WTC11 (cell line): ENCODE measurements at regions not wholly inside any gene's neighbourhood (a gene's known extent, or its start where the extent isn't known, plus 50 kb on each side); places are given as distances from the start of the nearest gene placed in this dataset.

Experiments
- ATAC-seq: fragments of 200-7000 bp; cut with Tn5 transposase; 2 replicates; pipeline ENCODE4 v1.10.0; 2021; ENCODE audit warnings: mild to moderate bottlenecking, moderate library complexity
- CTCF ChIA-PET: fragments of 300-600 bp; sonication (Branson Sonifier 250); formaldehyde crosslinking; loops from one replicate; lab custom pipeline; 2021; ENCODE audit warnings: antibody characterized with exemption; lab: Charles Lee
- POLR2A ChIA-PET: fragments of 350-600 bp; sonication (Branson Sonifier 250); formaldehyde crosslinking; loops from one replicate; lab custom pipeline; 2021; ENCODE audit warnings: antibody characterized with exemption; lab: Charles Lee
- DNase-seq: peaks from one replicate; pipeline ENCODE4 v3.0.0; 2021; ENCODE audit warnings: low spot score
- H3K27ac Mint-ChIP-seq: 2 replicates; pipeline ENCODE4 v1.8.0; 2021; ENCODE audit warnings: mixed read lengths
- H3K27me3 Mint-ChIP-seq: 2 replicates; pipeline ENCODE4 v1.8.0; 2021; ENCODE audit warnings: low read depth, mild to moderate bottlenecking, moderate library complexity, mixed read lengths
- H3K36me3 Mint-ChIP-seq: 2 replicates; pipeline ENCODE4 v1.8.0; 2021; ENCODE audit warnings: mixed read lengths
- H3K4me1 Mint-ChIP-seq: 2 replicates; pipeline ENCODE4 v1.8.0; 2022; ENCODE audit warnings: mixed read lengths
- H3K4me3 Mint-ChIP-seq: 2 replicates; pipeline ENCODE4 v1.8.0; 2021; ENCODE audit warnings: mild to moderate bottlenecking, moderate library complexity, mixed read lengths
- H3K9me3 Mint-ChIP-seq: 2 replicates; pipeline ENCODE4 v1.8.0; 2021; ENCODE audit warnings: mixed read lengths
- CBFB ChIP-seq: sonication (generic); formaldehyde crosslinking; IDR thresholded peaks from 2 replicates; pipeline ENCODE4 v1.8.1; 2022; ENCODE audit warnings: mild to moderate bottlenecking, low read depth, missing genetic modification reagents
- EMX1 ChIP-seq: fragments of 250-450 bp; sonication (Bioruptor Pico); IDR thresholded peaks from 2 replicates; pipeline ENCODE4 v1.8.0; 2021; ENCODE audit warnings: mild to moderate bottlenecking
- ESRRA ChIP-seq: sonication (generic); formaldehyde crosslinking; IDR thresholded peaks from 2 replicates; pipeline ENCODE4 v1.8.1; 2022; ENCODE audit warnings: mild to moderate bottlenecking, missing genetic modification reagents, borderline replicate concordance
- ETV6 ChIP-seq: sonication (generic); formaldehyde crosslinking; IDR thresholded peaks from 2 replicates; pipeline ENCODE4 v1.8.1; 2022; ENCODE audit warnings: mild to moderate bottlenecking, missing genetic modification reagents
- FOXP1 ChIP-seq: sonication (generic); formaldehyde crosslinking; IDR thresholded peaks from 2 replicates; pipeline ENCODE4 v1.8.0; 2022; ENCODE audit warnings: missing genetic modification reagents, mild to moderate bottlenecking, moderate library complexity, borderline replicate concordance
- KAT7 ChIP-seq: sonication (generic); formaldehyde crosslinking; IDR thresholded peaks from 2 replicates; pipeline ENCODE4 v1.8.1; 2023; ENCODE audit warnings: missing genetic modification reagents, mild to moderate bottlenecking, borderline replicate concordance
- NFE2L1 ChIP-seq: sonication (generic); formaldehyde crosslinking; IDR thresholded peaks from 2 replicates; pipeline ENCODE4 v1.8.1; 2023; ENCODE audit warnings: missing genetic modification reagents
- PRRX2 ChIP-seq: fragments of 250-450 bp; sonication (Bioruptor Pico); IDR thresholded peaks from 2 replicates; pipeline ENCODE4 v1.8.0; 2021; ENCODE audit warnings: mild to moderate bottlenecking
- SMAD3 ChIP-seq: sonication (generic); formaldehyde crosslinking; IDR thresholded peaks from 2 replicates; pipeline ENCODE4 v1.8.0; 2022; ENCODE audit warnings: missing genetic modification reagents, mild to moderate bottlenecking, borderline replicate concordance
- ZNF396 ChIP-seq: fragments of 250-450 bp; sonication (Bioruptor Pico); IDR thresholded peaks from 2 replicates; pipeline ENCODE4 v1.8.0; 2021; ENCODE audit warnings: mild to moderate bottlenecking, moderate library complexity, borderline replicate concordance
- ZNF671 ChIP-seq: fragments of 250-450 bp; sonication (Bioruptor Pico); IDR thresholded peaks from 2 replicates; pipeline ENCODE4 v1.8.0; 2021; ENCODE audit warnings: mild to moderate bottlenecking
- TF ChIP-seq, protein P1 (sequence below): fragments of 250-450 bp; sonication (Bioruptor Pico); IDR thresholded peaks from 2 replicates; pipeline ENCODE4 v2.1.2; 2022; ENCODE audit warnings: mild to moderate bottlenecking, moderate library complexity
- TF ChIP-seq, protein P2 (sequence below): sonication (generic); formaldehyde crosslinking; IDR thresholded peaks from 2 replicates; pipeline ENCODE4 v1.8.1; 2023; ENCODE audit warnings: mild to moderate bottlenecking, missing genetic modification reagents, moderate library complexity
- TF ChIP-seq, protein P3 (sequence below): fragments of 250-450 bp; sonication (Bioruptor Pico); IDR thresholded peaks from 2 replicates; pipeline ENCODE4 v1.8.0; 2021; ENCODE audit warnings: mild to moderate bottlenecking
- TF ChIP-seq, protein P4 (sequence below): sonication (generic); formaldehyde crosslinking; IDR thresholded peaks from 2 replicates; pipeline ENCODE4 v1.8.1; 2022; ENCODE audit warnings: mild to moderate bottlenecking, missing genetic modification reagents, moderate library complexity, borderline replicate concordance
- TF ChIP-seq, protein P5 (sequence below): fragments of 250-450 bp; sonication (Bioruptor Pico); IDR thresholded peaks from 2 replicates; pipeline ENCODE4 v1.9.0; 2021; ENCODE audit warnings: mild to moderate bottlenecking, borderline replicate concordance
- TF ChIP-seq, protein P6 (sequence below): sonication (generic); formaldehyde crosslinking; IDR thresholded peaks from 2 replicates; pipeline ENCODE4 v1.8.0; 2022; ENCODE audit warnings: mild to moderate bottlenecking, missing genetic modification reagents

DNA sequence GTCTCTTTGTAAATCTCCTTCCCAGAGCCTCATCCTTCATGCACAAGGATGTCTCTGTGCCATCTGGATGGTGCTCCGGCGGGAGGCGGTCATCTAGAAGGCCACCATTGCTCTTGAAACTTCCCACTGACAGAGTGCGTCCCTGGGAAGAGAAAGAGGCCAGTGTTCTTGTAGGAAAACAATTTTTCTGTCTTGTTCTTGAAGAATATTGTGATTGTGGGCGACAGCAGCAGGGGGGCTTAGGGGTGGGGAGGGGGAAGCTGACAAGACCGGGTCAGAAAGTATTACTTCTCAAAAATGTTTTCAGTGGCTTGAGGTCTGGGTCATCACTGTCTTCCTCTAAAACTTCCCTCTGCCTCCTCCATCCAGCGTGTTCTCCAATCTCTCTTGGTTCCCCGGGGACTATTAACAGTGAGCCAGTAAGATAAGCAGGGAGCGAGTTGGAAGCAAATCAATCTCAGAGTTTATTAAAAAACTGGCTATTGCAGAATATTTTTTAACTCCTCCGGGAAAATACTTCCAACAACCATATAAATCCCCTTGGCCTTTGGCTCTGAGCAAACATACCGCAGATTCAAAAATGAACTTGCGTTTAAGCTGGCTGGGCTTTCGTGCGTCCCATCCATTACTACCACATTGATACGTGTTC is 597.8 kb upstream of the MGMT start:
- H3K27me3 Mint-ChIP-seq = no peaks in the 10 kb centered on the region; the same call in 1 of the 2 replicates
- no peak overlapping the region for H3K4me3 Mint-ChIP-seq
- ATAC-seq (no peak), DNase-seq (no peak)
- no peak overlapping the region for H3K27ac Mint-ChIP-seq
- peaks cover 9% of the 10 kb centered on the region for H3K4me1 Mint-ChIP-seq
- H3K36me3 Mint-ChIP-seq = no peaks in the 10 kb centered on the region
- POLR2A ChIA-PET = no interaction called here
- CTCF ChIA-PET = interaction anchor here (1.1 kb wide), 2 partner anchors 10 to 39 kb away, joined by 3 read pairs; no protein-coding TSS in a partner anchor
- TF ChIP-seq, protein P1, sequence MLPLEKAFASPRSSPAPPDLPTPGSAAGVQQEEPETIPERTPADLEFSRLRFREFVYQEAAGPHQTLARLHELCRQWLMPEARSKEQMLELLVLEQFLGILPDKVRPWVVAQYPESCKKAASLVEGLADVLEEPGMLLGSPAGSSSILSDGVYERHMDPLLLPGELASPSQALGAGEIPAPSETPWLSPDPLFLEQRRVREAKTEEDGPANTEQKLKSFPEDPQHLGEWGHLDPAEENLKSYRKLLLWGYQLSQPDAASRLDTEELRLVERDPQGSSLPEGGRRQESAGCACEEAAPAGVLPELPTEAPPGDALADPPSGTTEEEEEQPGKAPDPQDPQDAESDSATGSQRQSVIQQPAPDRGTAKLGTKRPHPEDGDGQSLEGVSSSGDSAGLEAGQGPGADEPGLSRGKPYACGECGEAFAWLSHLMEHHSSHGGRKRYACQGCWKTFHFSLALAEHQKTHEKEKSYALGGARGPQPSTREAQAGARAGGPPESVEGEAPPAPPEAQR (CRISPR knock-in tag) = no peak
- TF ChIP-seq ESRRA (no peak), PRRX2 (no peak), KAT7 (CRISPR knock-in tag) (no peak), ZNF396 (CRISPR knock-in tag) (no peak), ETV6 (no peak), CBFB (CRISPR knock-in tag) (no peak), ZNF671 (CRISPR knock-in tag) (no peak), FOXP1 (no peak), EMX1 (CRISPR knock-in tag) (no peak), SMAD3 (no peak), NFE2L1 (CRISPR knock-in tag) (no peak)
- TF ChIP-seq, protein P2, sequence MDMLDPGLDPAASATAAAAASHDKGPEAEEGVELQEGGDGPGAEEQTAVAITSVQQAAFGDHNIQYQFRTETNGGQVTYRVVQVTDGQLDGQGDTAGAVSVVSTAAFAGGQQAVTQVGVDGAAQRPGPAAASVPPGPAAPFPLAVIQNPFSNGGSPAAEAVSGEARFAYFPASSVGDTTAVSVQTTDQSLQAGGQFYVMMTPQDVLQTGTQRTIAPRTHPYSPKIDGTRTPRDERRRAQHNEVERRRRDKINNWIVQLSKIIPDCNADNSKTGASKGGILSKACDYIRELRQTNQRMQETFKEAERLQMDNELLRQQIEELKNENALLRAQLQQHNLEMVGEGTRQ (CRISPR knock-in tag) = no peak
- TF ChIP-seq, protein P3, sequence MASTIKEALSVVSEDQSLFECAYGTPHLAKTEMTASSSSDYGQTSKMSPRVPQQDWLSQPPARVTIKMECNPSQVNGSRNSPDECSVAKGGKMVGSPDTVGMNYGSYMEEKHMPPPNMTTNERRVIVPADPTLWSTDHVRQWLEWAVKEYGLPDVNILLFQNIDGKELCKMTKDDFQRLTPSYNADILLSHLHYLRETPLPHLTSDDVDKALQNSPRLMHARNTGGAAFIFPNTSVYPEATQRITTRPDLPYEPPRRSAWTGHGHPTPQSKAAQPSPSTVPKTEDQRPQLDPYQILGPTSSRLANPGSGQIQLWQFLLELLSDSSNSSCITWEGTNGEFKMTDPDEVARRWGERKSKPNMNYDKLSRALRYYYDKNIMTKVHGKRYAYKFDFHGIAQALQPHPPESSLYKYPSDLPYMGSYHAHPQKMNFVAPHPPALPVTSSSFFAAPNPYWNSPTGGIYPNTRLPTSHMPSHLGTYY = no peak
- TF ChIP-seq, protein P4, sequence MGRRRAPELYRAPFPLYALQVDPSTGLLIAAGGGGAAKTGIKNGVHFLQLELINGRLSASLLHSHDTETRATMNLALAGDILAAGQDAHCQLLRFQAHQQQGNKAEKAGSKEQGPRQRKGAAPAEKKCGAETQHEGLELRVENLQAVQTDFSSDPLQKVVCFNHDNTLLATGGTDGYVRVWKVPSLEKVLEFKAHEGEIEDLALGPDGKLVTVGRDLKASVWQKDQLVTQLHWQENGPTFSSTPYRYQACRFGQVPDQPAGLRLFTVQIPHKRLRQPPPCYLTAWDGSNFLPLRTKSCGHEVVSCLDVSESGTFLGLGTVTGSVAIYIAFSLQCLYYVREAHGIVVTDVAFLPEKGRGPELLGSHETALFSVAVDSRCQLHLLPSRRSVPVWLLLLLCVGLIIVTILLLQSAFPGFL (CRISPR knock-in tag) = no peak
- TF ChIP-seq, protein P5, sequence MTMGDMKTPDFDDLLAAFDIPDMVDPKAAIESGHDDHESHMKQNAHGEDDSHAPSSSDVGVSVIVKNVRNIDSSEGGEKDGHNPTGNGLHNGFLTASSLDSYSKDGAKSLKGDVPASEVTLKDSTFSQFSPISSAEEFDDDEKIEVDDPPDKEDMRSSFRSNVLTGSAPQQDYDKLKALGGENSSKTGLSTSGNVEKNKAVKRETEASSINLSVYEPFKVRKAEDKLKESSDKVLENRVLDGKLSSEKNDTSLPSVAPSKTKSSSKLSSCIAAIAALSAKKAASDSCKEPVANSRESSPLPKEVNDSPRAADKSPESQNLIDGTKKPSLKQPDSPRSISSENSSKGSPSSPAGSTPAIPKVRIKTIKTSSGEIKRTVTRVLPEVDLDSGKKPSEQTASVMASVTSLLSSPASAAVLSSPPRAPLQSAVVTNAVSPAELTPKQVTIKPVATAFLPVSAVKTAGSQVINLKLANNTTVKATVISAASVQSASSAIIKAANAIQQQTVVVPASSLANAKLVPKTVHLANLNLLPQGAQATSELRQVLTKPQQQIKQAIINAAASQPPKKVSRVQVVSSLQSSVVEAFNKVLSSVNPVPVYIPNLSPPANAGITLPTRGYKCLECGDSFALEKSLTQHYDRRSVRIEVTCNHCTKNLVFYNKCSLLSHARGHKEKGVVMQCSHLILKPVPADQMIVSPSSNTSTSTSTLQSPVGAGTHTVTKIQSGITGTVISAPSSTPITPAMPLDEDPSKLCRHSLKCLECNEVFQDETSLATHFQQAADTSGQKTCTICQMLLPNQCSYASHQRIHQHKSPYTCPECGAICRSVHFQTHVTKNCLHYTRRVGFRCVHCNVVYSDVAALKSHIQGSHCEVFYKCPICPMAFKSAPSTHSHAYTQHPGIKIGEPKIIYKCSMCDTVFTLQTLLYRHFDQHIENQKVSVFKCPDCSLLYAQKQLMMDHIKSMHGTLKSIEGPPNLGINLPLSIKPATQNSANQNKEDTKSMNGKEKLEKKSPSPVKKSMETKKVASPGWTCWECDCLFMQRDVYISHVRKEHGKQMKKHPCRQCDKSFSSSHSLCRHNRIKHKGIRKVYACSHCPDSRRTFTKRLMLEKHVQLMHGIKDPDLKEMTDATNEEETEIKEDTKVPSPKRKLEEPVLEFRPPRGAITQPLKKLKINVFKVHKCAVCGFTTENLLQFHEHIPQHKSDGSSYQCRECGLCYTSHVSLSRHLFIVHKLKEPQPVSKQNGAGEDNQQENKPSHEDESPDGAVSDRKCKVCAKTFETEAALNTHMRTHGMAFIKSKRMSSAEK = no peak
- TF ChIP-seq, protein P6, sequence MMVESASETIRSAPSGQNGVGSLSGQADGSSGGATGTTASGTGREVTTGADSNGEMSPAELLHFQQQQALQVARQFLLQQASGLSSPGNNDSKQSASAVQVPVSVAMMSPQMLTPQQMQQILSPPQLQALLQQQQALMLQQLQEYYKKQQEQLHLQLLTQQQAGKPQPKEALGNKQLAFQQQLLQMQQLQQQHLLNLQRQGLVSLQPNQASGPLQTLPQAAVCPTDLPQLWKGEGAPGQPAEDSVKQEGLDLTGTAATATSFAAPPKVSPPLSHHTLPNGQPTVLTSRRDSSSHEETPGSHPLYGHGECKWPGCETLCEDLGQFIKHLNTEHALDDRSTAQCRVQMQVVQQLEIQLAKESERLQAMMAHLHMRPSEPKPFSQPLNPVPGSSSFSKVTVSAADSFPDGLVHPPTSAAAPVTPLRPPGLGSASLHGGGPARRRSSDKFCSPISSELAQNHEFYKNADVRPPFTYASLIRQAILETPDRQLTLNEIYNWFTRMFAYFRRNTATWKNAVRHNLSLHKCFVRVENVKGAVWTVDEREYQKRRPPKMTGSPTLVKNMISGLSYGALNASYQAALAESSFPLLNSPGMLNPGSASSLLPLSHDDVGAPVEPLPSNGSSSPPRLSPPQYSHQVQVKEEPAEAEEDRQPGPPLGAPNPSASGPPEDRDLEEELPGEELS = no peak
- peaks cover 3% of the 10 kb centered on the region; the same call in 1 of the 2 replicates for H3K9me3 Mint-ChIP-seq
